HepG2 (cell line): ENCODE measurements at regions not wholly inside any gene's neighbourhood (a gene's known extent, or its start where the extent isn't known, plus 50 kb on each side); places are given as distances from the start of the nearest gene placed in this dataset.

Source experiments
- FOXA3 ChIP-seq: IDR thresholded peaks from 2 replicates; pipeline ENCODE4 v1.6.1; 2016; ENCODE audit warnings: missing genetic modification reagents, missing compliant biosample characterization
- FOXC1 ChIP-seq: sonication (generic); formaldehyde crosslinking; IDR thresholded peaks from 2 replicates; pipeline ENCODE4 v1.8.0; 2022; ENCODE audit warnings: mild to moderate bottlenecking, missing genetic modification reagents, borderline replicate concordance
- MAFF ChIP-seq: IDR thresholded peaks from 2 replicates; pipeline ENCODE4 v1.6.1; 2011; ENCODE audit warnings: low read depth, low read length, improper control_type of control experiment
- MLX ChIP-seq: IDR thresholded peaks from 2 replicates; pipeline ENCODE4 v1.6.1; 2016
- NFE2 ChIP-seq: sonication (generic); formaldehyde crosslinking; IDR thresholded peaks from 2 replicates; pipeline ENCODE4 v1.4.0; 2020; ENCODE audit warnings: missing genetic modification reagents
- POLR2A ChIP-seq, 2 experiments: IDR thresholded peaks; 2 replicates each; pipeline ENCODE4 v1.6.1; 2011; ENCODE audit warnings: low read depth in 2 of 2, low read length in 2 of 2, mild to moderate bottlenecking in 1 of 2, moderate library complexity in 1 of 2; ENCODE audit not compliant: insufficient read depth in 1 of 2
- TF ChIP-seq, protein P1 (sequence below): sonication (generic); formaldehyde crosslinking; conservative IDR thresholded peaks from 2 replicates; pipeline ENCODE4 v1.5.0; 2020; ENCODE audit warnings: missing genetic modification reagents
- TF ChIP-seq, protein P2 (sequence below): sonication (generic); formaldehyde crosslinking; IDR thresholded peaks from 2 replicates; pipeline ENCODE4 v1.9.0; 2021; ENCODE audit warnings: missing genetic modification reagents, mild to moderate bottlenecking, borderline replicate concordance

DNA sequence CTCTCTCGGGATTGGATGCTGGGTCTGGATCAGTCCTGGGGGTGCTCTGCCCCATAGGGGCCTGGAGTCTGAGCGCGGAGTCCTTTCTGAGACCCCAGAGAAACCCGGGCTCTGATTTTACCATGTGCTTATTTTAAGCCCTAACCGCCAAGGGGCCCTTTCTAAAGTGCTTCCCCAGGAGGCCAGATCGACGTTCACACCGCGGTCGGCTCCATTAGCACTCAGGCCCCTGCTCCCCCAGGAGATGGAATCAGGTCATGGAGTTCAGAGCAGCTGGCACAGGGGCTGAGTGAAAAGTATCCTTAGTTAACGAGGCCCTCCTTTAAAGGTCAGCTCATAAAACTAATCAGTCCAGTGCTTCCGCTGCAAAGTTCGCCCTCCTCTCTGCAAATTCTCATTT is 159.4 kb upstream of the COBL start:
- TF ChIP-seq FOXC1 (no peak), FOXA3 (CRISPR knock-in tag) (no peak), NFE2 (CRISPR knock-in tag) (no peak), POLR2A (IDR thresholded peaks at IDR 0.05; ENCODE audit: insufficient read depth in 1 of 2, low read depth in 2 of 2, low read length in 2 of 2) (no peak), MAFF (no peak), MLX (CRISPR knock-in tag) (no peak)
- TF ChIP-seq, protein P1, sequence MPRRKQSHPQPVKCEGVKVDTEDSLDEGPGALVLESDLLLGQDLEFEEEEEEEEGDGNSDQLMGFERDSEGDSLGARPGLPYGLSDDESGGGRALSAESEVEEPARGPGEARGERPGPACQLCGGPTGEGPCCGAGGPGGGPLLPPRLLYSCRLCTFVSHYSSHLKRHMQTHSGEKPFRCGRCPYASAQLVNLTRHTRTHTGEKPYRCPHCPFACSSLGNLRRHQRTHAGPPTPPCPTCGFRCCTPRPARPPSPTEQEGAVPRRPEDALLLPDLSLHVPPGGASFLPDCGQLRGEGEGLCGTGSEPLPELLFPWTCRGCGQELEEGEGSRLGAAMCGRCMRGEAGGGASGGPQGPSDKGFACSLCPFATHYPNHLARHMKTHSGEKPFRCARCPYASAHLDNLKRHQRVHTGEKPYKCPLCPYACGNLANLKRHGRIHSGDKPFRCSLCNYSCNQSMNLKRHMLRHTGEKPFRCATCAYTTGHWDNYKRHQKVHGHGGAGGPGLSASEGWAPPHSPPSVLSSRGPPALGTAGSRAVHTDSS (CRISPR knock-in tag): no peak
- TF ChIP-seq, protein P2, sequence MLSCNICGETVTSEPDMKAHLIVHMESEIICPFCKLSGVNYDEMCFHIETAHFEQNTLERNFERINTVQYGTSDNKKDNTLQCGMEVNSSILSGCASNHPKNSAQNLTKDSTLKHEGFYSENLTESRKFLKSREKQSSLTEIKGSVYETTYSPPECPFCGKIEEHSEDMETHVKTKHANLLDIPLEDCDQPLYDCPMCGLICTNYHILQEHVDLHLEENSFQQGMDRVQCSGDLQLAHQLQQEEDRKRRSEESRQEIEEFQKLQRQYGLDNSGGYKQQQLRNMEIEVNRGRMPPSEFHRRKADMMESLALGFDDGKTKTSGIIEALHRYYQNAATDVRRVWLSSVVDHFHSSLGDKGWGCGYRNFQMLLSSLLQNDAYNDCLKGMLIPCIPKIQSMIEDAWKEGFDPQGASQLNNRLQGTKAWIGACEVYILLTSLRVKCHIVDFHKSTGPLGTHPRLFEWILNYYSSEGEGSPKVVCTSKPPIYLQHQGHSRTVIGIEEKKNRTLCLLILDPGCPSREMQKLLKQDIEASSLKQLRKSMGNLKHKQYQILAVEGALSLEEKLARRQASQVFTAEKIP (CRISPR knock-in tag): no peak
